GM19023 (cell line): ENCODE measurements at regions not wholly inside any gene's neighbourhood (a gene's known extent, or its start where the extent isn't known, plus 50 kb on each side); places are given as distances from the start of the nearest gene placed in this dataset.
"Not testable (repeated sequence)": the region's sequence is repeated elsewhere in the genome, so short reads cannot be mapped to it uniquely, and the experiment has no call there.

Experiments
- ATAC-seq: cut with Tn5 transposase; IDR thresholded peaks from one replicate; pipeline ENCODE4 v1.9.1; 2021; ENCODE audit warnings: mild to moderate bottlenecking, moderate library complexity; ENCODE audit not compliant: unreplicated experiment

DNA sequence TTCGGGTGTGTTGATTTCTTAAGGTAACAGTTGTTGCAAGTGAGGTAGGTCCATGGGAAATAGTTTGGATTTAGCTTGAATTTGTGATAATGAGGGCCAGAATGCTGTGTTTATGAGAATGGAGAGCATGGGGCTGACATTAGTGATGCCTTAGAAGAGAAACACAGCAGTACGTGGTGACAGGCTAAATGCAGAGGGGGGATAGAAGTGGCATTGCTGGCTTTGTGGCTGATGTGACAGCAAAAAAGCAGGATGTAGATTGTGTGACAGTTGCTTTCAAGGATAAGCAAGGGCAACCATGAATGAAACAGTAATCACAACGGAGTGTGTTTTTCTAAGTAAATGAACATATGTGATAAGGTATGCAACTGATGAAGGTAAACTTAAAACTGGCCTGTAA is 103.4 kb upstream of the SGCD start:
- no peak for ATAC-seq

- not testable (repeated sequence) for ATAC-seq
Observed at GRCh38 chr5:156226485-156226884, 100.5 kb upstream of the SGCD start.

DNA sequence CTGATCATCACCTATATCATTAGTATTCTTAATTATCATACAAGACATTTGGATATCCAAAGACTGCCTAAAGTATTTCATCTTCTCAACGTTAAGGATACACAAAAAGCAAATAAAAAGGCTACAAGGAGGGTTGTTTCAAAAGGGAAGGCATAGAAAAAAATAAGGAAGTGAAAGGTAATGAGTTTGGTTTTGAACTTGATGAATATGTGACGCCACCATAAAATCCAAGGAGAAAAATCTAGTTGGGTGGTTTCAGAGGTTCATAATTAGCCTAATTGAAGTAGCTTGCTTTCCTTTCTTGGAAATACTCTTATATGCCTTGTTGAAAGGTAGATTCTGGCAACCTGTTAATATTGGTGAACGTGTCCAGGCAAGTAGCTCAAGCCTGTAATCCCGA is 96.1 kb upstream of the SGCD start:
- no peak for ATAC-seq

- no peak for ATAC-seq
Observed at GRCh38 chr5:156232251-156232869, 94.6 kb upstream of the SGCD start.

- ATAC-seq, result no peak
Observed at GRCh38 chr5:156237361-156237760, 89.6 kb upstream of the SGCD start.

- no peak for ATAC-seq
Observed at GRCh38 chr5:156239800-156240199, 87.2 kb upstream of the SGCD start.

DNA sequence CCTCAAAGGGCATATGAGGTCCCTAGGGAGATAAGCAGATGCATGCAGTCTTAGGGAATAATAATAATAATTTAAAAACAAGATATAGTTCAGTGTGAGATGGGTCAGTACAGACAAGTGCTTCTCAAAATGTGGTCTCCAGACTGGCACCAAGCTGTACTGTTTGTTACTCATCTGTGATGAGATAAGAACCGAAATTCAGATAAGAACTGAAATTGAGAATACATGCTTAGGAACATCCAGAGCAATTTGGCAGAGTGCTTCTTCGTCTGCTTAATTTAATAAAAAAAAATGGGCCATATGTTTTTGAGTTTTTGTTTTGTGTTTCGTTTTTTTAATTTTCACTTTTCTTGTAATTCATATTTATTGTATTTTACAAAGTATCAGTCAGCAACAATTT is 86.5 kb upstream of the SGCD start:
- ATAC-seq, result no peak

DNA sequence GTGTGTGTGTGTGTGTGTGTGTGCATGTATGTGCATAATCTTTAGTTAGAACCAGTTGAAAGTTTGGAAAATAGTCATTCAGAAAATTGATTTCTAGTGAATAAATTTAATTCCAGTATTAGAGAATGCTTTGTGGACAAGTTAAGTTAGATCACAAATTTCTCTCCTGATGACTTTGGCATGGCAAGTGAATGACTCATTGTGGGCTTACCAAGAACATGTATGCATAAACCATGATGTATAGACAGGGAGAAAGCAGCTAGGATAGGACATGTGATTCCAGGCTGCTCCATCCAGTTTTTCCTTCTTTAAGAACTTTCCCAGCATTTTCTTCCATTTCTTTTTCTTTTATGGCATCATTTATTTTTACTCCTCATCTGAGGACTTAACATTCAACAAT is 85.7 kb upstream of the SGCD start:
- ATAC-seq, result no peak

GRCh38 chr5:156245895-156246294 is 81.1 kb upstream of the SGCD start:
- ATAC-seq, result no peak

DNA sequence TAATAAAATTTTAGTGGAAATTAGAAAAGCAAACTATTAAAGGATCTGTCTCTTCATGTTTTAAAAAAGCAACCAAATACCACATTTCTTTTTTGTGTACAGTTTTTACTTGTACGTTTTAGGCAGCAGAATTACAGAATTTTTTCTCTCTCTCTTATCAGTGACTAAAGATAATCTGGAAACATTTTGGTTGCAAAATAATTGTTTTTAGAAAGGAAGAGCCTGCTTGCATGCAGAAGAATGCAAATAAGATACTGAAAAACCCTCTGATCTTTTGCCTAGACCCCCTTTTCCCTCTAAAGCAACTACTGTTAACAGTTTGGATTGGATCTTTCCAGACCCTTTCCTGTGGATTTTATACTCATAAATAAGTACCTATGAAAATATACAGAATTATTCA is 75.9 kb upstream of the SGCD start:
- no peak for ATAC-seq

- no peak for ATAC-seq
Observed at GRCh38 chr5:156253130-156253529, 73.8 kb upstream of the SGCD start.

GRCh38 chr5:156254196-156254595 is 72.8 kb upstream of the SGCD start:
- no peak for ATAC-seq

DNA sequence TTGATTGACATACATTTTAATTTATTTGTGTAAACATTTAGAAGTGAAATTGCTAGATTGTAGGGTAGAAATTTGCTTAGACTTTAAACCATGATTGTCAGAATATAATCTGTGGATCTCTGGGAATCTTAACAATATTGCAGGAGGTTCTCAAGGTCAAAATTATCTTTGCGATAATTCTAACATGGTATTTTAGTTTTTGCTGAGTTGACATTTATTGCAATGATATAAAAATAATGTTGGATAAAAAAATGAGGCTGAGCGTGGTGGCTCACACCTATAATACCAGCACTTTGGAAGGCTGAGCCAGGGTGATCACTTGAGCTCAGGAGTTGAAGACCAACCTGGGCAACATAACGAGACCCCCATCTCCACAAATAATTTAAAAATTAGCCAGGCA is 70.3 kb upstream of the SGCD start:
- ATAC-seq, result no peak

GRCh38 chr5:156258934-156259333 is 68.0 kb upstream of the SGCD start:
- ATAC-seq, result no peak

DNA sequence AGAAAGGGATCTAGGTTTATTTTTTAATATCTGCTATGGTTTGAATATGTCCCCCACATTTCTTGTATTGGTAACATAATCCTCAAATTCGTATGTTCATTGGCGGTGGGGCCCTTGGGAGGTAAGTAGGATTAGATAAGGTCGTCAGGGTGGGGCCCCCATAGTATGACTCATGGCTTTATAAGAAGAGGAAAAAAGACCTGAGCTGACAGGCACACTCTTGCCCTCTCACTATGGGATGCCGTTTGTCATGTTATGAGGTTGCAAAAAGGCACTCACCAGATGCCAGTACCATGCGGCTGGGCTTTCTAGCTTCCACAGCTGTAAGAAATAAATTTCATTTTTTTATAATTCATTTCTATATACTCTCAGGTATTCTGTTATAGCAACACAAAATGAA is 67.3 kb upstream of the SGCD start:
- no peak for ATAC-seq

DNA sequence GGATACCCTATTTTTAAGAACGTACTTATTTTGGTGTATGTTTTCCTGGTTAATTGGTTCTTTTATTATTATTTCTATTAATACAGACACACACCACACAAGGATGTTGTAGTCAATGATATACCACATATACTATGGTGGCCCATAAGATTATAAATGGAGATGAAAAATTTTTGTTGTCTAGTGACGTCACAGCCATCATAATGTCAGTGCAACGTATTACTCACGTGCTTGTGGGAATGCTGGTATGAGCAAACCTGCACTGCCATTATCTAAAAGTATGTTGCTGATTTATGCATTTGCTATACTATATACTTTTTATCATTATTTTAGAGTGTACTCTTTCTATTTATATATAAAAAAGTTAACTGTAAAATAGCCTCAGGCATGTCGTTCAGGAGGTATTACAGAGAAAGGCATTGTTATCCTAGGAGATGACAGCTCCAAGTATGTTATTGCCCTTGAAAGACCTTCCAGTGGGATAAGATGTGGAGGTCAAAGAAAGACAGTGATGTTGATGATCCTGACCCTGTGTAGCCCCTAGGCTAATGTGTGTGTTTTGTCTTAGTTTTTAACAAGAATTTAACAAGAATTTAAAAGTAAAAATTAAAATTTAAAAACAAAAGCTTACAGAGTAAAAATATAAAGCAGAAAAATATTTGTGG is 65.6 kb upstream of the SGCD start:
- no peak for ATAC-seq

DNA sequence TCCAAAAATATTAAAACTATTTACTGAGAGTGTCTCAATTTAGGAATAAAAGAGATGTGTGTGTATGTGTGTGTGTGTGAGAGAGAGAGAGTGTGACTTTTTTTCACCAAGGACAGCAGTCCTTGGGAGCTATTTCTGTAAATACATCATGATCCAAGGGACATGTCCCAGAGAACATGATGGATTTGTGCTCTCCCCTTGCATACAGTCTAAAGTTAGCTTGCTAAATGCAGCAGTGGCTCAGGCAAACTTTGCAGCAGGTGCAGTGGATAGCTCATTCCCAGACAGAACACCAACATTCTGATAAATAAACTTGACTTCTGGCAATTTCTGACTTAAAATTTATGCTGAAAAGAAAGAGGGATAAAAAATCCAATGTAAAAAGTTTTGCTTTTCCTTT is 55.4 kb upstream of the SGCD start:
- no peak for ATAC-seq

GRCh38 chr5:156272139-156272538 is 54.8 kb upstream of the SGCD start:
- no peak for ATAC-seq

GRCh38 chr5:156273325-156273724 is 53.6 kb upstream of the SGCD start:
- no peak for ATAC-seq

DNA sequence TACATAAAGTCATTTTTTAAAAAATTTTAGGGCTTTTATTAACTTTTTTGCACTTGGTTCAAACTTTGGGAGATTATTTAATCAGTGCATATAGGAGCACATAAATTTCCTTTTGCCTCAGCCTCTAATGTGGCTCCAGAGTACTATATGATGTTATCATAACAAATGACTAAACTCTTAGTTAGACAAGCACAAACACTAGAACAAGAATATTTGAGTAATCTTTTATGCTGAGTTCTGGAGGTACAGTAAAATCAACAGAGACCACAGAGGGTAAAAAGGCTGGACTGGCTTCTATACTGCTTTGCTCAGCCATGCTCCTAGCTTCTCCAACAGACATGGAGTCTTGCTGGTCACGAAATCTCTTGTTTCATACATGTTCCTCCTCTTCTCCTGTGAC is 52.5 kb upstream of the SGCD start:
- ATAC-seq, result no peak
